Suppressor macrophage (primary cell): ENCODE measurements at regions not wholly inside any gene's neighbourhood (a gene's known extent, or its start where the extent isn't known, plus 50 kb on each side); places are given as distances from the start of the nearest gene placed in this dataset.

Experiments used
- DNase-seq, 4 experiments: peaks; one replicate each; pipeline ENCODE4 v3.0.0-alpha.2; 2020 to 2022

- peak; percentile 36 to 63 (median 50) for DNase-seq
Measured at GRCh38 chr10:46229144-46229563, 57.6 kb upstream of the ANTXRL start.

GRCh38 chr10:46230615-46231014 lies 56.2 kb upstream of the ANTXRL start:
- no peak for DNase-seq

- no peak for DNase-seq
Measured at GRCh38 chr10:46231087-46231486, 55.7 kb upstream of the ANTXRL start.

- DNase-seq, result no peak
Measured at GRCh38 chr10:46232084-46232483, 54.7 kb upstream of the ANTXRL start.

GRCh38 chr10:46232666-46233065 lies 54.1 kb upstream of the ANTXRL start:
- no peak for DNase-seq

GRCh38 chr10:46233181-46233580 lies 53.6 kb upstream of the ANTXRL start:
- DNase-seq, result peak; percentile 22 to 53 (median 46)

- no peak for DNase-seq
Measured at GRCh38 chr10:46234026-46234425, 52.8 kb upstream of the ANTXRL start.

- no peak for DNase-seq
Measured at GRCh38 chr10:46234431-46235060, 52.3 kb upstream of the ANTXRL start.

- DNase-seq, result no peak
Measured at GRCh38 chr10:46235705-46236545, 50.9 kb upstream of the ANTXRL start.

GRCh38 chr10:46236546-46236887 lies 50.3 kb upstream of the ANTXRL start:
- no peak for DNase-seq

- no peak for DNase-seq
Measured at GRCh38 chr10:46236941-46237681, 49.7 kb upstream of the ANTXRL start.
